IMR-90 (cell line): ENCODE measurements at regions not wholly inside any gene's neighbourhood (a gene's known extent, or its start where the extent isn't known, plus 50 kb on each side); places are given as distances from the start of the nearest gene placed in this dataset.

ENCODE experiments used
- ATAC-seq: fragments of 200-7000 bp; cut with Tn5 transposase; 2 replicates; pipeline ENCODE4 v1.9.1; 2020; ENCODE audit warnings: low read depth, mild to moderate bottlenecking, moderate library complexity
- BruUV-seq: library from RNA; stranded (reverse); fragments of 400-500 nt; replicated peaks from 2 replicates; lab custom pipeline; 2021; lab: Mats Ljungman, UMichigan
- CTCF ChIA-PET: fragments of 300-600 bp; formaldehyde crosslinking; extraction: SDS; loops from one replicate; lab custom pipeline; 2021; ENCODE audit warnings: antibody characterized with exemption; lab: Yijun Ruan, JAX
- POLR2A ChIA-PET: fragments of 300-600 bp; sonication (Branson Sonifier 250); formaldehyde crosslinking; loops from one replicate; lab custom pipeline; 2022; ENCODE audit warnings: antibody characterized with exemption; ENCODE audit not compliant: unreplicated experiment; lab: Charles Lee
- DNase-seq: peaks from one replicate; pipeline ENCODE4 v3.0.0; 2013
- H2AFZ ChIP-seq: replicated peaks from 2 replicates; pipeline ENCODE3; 2013; ENCODE audit warnings: low read length, mild to moderate bottlenecking; ENCODE audit not compliant: poor library complexity
- H2AK5ac ChIP-seq: 2 replicates; pipeline ENCODE4 v1.6.1; 2013; ENCODE audit warnings: low read depth, low read length, inconsistent platforms
- H2AK9ac ChIP-seq: replicated peaks from 2 replicates; pipeline ENCODE3; 2013; ENCODE audit warnings: mild to moderate bottlenecking, low read depth, low read length, moderate library complexity; ENCODE audit not compliant: poor library complexity
- H2BK120ac ChIP-seq: 2 replicates; pipeline ENCODE4 v1.6.1; 2013; ENCODE audit warnings: low read depth, low read length, inconsistent platforms
- H2BK15ac ChIP-seq: 3 replicates; pipeline ENCODE4 v1.6.1; 2013; ENCODE audit warnings: low read depth, low read length, inconsistent platforms
- H2BK20ac ChIP-seq: 2 replicates; pipeline ENCODE4 v1.6.1; 2013; ENCODE audit warnings: low read depth, mild to moderate bottlenecking, inconsistent platforms, low read length, moderate library complexity
- H2BK5ac ChIP-seq: 2 replicates; pipeline ENCODE4 v1.6.1; 2013; ENCODE audit warnings: mild to moderate bottlenecking, low read depth, low read length, inconsistent platforms; ENCODE audit not compliant: poor library complexity, severe bottlenecking
- H3K14ac ChIP-seq: replicated peaks from 2 replicates; pipeline ENCODE4 v1.6.1; 2013; ENCODE audit warnings: low read depth, low read length, inconsistent platforms
- H3K18ac ChIP-seq: 2 replicates; pipeline ENCODE4 v1.6.1; 2013; ENCODE audit warnings: low read depth, low read length, control low read depth
- H3K23ac ChIP-seq: 2 replicates; pipeline ENCODE4 v1.6.1; 2013; ENCODE audit warnings: low read depth, low read length, inconsistent platforms
- H3K27ac ChIP-seq: 2 replicates; pipeline ENCODE4 v1.5.1; 2013; ENCODE audit warnings: mild to moderate bottlenecking, control low read depth, low read length; ENCODE audit not compliant: insufficient read depth
- H3K27me3 ChIP-seq: 2 replicates; pipeline ENCODE4 v1.6.1; 2013; ENCODE audit warnings: low read length; ENCODE audit not compliant: control insufficient read depth, insufficient read depth
- H3K36me3 ChIP-seq: 2 replicates; pipeline ENCODE4 v1.6.1; 2013; ENCODE audit warnings: low read length, mixed read lengths; ENCODE audit not compliant: control insufficient read depth, insufficient read depth
- H3K4ac ChIP-seq: 2 replicates; pipeline ENCODE4 v1.6.1; 2013; ENCODE audit warnings: low read depth, low read length, inconsistent platforms
- H3K4me1 ChIP-seq: 2 replicates; pipeline ENCODE4 v1.6.1; 2013; ENCODE audit warnings: low read length, mixed read lengths; ENCODE audit not compliant: control insufficient read depth, insufficient read depth
- H3K4me2 ChIP-seq: 2 replicates; pipeline ENCODE4 v1.6.1; 2013; ENCODE audit warnings: low read depth, mild to moderate bottlenecking, control low read depth, low read length, moderate library complexity
- H3K4me3 ChIP-seq: 2 replicates; pipeline ENCODE4 v1.5.1; 2013; ENCODE audit warnings: low read depth, mild to moderate bottlenecking, control low read depth, low read length, moderate library complexity; ENCODE audit not compliant: insufficient read depth
- H3K56ac ChIP-seq: 2 replicates; pipeline ENCODE4 v1.6.1; 2013; ENCODE audit warnings: low read length, inconsistent platforms; ENCODE audit not compliant: insufficient read depth; ENCODE audit errors: extremely low read depth
- H3K79me1 ChIP-seq, 2 experiments: 2 replicates each; pipeline ENCODE4 v1.6.1; 2013; ENCODE audit warnings: low read length in 2 of 2, inconsistent platforms in 1 of 2, low read depth in 1 of 2
- H3K9ac ChIP-seq: 2 replicates; pipeline ENCODE4 v1.6.1; 2013; ENCODE audit warnings: low read depth, low read length, control low read depth
- H3K9me1 ChIP-seq: 2 replicates; pipeline ENCODE4 v1.6.1; 2013; ENCODE audit warnings: low read length, inconsistent platforms; ENCODE audit not compliant: insufficient read depth
- H3K9me3 ChIP-seq: 2 replicates; pipeline ENCODE4 v1.6.1; 2013; ENCODE audit warnings: low read length; ENCODE audit not compliant: control insufficient read depth, insufficient read depth
- H4K20me1 ChIP-seq: 2 replicates; pipeline ENCODE4 v1.6.1; 2013; ENCODE audit warnings: low read length, inconsistent platforms; ENCODE audit not compliant: insufficient read depth
- H4K5ac ChIP-seq: 2 replicates; pipeline ENCODE4 v1.6.1; 2013; ENCODE audit warnings: mild to moderate bottlenecking, low read depth, low read length, control low read depth
- H4K8ac ChIP-seq, 2 experiments: 2 replicates each; pipeline ENCODE4 v1.6.1; 2013; ENCODE audit warnings: low read depth in 2 of 2, low read length in 2 of 2, control low read depth in 1 of 2, inconsistent platforms in 1 of 2
- H4K91ac ChIP-seq: 2 replicates; pipeline ENCODE4 v1.6.1; 2013; ENCODE audit warnings: low read depth, low read length, inconsistent platforms; ENCODE audit not compliant: insufficient read depth
- CEBPB ChIP-seq: IDR thresholded peaks from 2 replicates; pipeline ENCODE4 v1.6.1; 2012; ENCODE audit warnings: low read depth, low read length, improper control_type of control experiment
- CTCF ChIP-seq: conservative IDR thresholded peaks from 2 replicates; pipeline ENCODE4 v1.5.1; 2012; ENCODE audit warnings: mild to moderate bottlenecking, low read depth, low read length, improper control_type of control experiment
- ELK1 ChIP-seq: fragments of 150-350 bp; IDR thresholded peaks from 2 replicates; pipeline ENCODE4 v1.6.1; 2016; ENCODE audit warnings: low read depth, mild to moderate bottlenecking, low read length, moderate library complexity, borderline replicate concordance
- MAZ ChIP-seq: IDR thresholded peaks from 2 replicates; pipeline ENCODE4 v1.6.1; 2012; ENCODE audit warnings: low read depth, mild to moderate bottlenecking, low read length, improper control_type of control experiment, moderate library complexity, borderline replicate concordance
- NFE2L2 ChIP-seq: fragments of 150-350 bp; IDR thresholded peaks from 2 replicates; pipeline ENCODE4 v1.6.1; 2016; ENCODE audit warnings: low read depth, mild to moderate bottlenecking, low read length
- POLR2A ChIP-seq: IDR thresholded peaks from 2 replicates; pipeline ENCODE4 v1.6.1; 2012; ENCODE audit warnings: mild to moderate bottlenecking, low read depth, low read length
- SMC3 ChIP-seq: fragments of 150-350 bp; IDR thresholded peaks from 2 replicates; pipeline ENCODE4 v1.6.1; 2016; ENCODE audit warnings: low read depth, mild to moderate bottlenecking, antibody characterized with exemption, low read length, moderate library complexity
- USF2 ChIP-seq: fragments of 150-350 bp; IDR thresholded peaks from 2 replicates; pipeline ENCODE4 v1.6.1; 2017; ENCODE audit warnings: mild to moderate bottlenecking, antibody characterized with exemption, low read length, low read depth
- WGBS, 2 experiments: methylation state at CpG; one replicate each; pipeline versions ENCODE4 v1.1.5 to v1.1.7; 2013; ENCODE audit warnings: missing lambda C conversion rate in 2 of 2; ENCODE audit not compliant: insufficient read length in 1 of 2; ENCODE audit errors: extremely low coverage in 2 of 2; 5-methylcytosine and 5-hydroxymethylcytosine counted together
- dilution Hi-C: fragments of 300-500 bp; cut with HindIII; formaldehyde crosslinking; loops from one replicate; pipeline ENCODE4 v1.14.3; 2018; ENCODE audit warnings: low sequenced_read_pairs; ENCODE audit not compliant: unreplicated experiment
- in situ Hi-C: fragments of 300-500 bp; cut with MboI; formaldehyde crosslinking; loops from 3 replicates; pipeline ENCODE4 v1.14.3; 2019; ENCODE audit warnings: low sequenced_read_pairs, inconsistent platforms, mixed read lengths
- intact Hi-C: fragments of 100-400 bp; cut with micrococcal nuclease; formaldehyde crosslinking; loops from 2 replicates; pipeline ENCODE4 v1.10.0; 2022

- Histone ChIP-seq H3K4me1 (no peaks in the 10 kb centered on the region), H3K18ac (no peak overlapping the region), H3K14ac (no peak overlapping the region), H3K4ac (no peak overlapping the region), H2AK9ac (no peak overlapping the region), H3K9me3 (no peaks in the 10 kb centered on the region), H3K27me3 (no peaks in the 10 kb centered on the region), H3K9me1 (no peaks in the 10 kb centered on the region), H3K36me3 (no peaks in the 10 kb centered on the region), H4K91ac (no peak overlapping the region), H3K27ac (no peak overlapping the region), H4K20me1 (no peaks in the 10 kb centered on the region), H4K5ac (no peak overlapping the region), H3K9ac (no peak overlapping the region), H2BK5ac (no peak overlapping the region), H2BK15ac (no peak overlapping the region), H3K4me3 (no peak overlapping the region), H2BK20ac (no peak overlapping the region), H3K23ac (no peak overlapping the region), H2AFZ (no peak overlapping the region), H4K8ac (no peak overlapping the region), H3K56ac (no peak overlapping the region), H3K79me1 (no peaks in the 10 kb centered on the region), H2BK120ac (no peak overlapping the region), H2AK5ac (no peak overlapping the region), H3K4me2 (no peak overlapping the region)
- intact Hi-C loops (no loop called here), in situ Hi-C loops (no loop called here), dilution Hi-C loops (no loop called here)
- no peak for TF ChIP-seq CEBPB
- no peak for TF ChIP-seq SMC3
- no peak for TF ChIP-seq POLR2A
- TF ChIP-seq NFE2L2 = no peak
- no peak for TF ChIP-seq CTCF
- TF ChIP-seq USF2 = no peak
- no peak for TF ChIP-seq MAZ
- TF ChIP-seq ELK1 = no peak
- no TSS peak for BruUV-seq
- CTCF ChIA-PET = no interaction called here
- no CpG with 5 or more reads among the region's 2 CpGs for WGBS, 2 experiments
- ATAC-seq = no peak
- no peak for DNase-seq
- POLR2A ChIA-PET = no interaction called here
Observed at GRCh38 chr1:208362011-208362410, 117.8 kb upstream of the PLXNA2 start.
